GM10266 (cell line): ENCODE measurements at regions not wholly inside any gene's neighbourhood (a gene's known extent, or its start where the extent isn't known, plus 50 kb on each side); places are given as distances from the start of the nearest gene placed in this dataset.
"Not testable (repeated sequence)": the region's sequence is repeated elsewhere in the genome, so short reads cannot be mapped to it uniquely, and the experiment has no call there.

Source experiments
- DNase-seq: peaks from one replicate; pipeline ENCODE4 v3.0.0; 2012; ENCODE audit errors: extremely low spot score
- CTCF ChIP-seq: IDR thresholded peaks from 2 replicates; pipeline ENCODE4 v1.5.1; 2012; ENCODE audit warnings: mild to moderate bottlenecking, low read depth; ENCODE audit not compliant: control insufficient read depth, insufficient read depth; ENCODE audit errors: missing control alignments

GRCh38 chr2:66110086-66110485, 324.8 kb upstream of the MEIS1 start:
- no peak for DNase-seq
- no peak for TF ChIP-seq CTCF

DNA sequence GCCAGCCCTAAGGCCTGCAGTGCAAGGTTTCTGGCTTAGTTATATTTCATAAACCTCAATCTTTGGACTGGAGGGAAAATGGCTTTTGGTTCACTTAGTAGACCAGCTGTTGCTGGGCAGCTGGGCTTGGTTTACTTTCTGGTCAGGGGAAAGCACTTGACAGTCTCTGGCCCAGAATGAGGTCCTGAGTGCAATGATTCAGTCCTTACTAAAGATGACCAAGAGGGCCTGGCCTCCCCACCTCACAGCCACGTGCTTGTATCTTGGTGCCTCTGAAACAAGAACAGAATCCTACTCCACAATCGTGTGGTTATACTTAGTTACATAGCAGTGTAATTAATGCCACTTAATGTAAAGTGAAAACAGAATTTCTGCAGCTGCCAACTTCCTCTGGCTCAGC, 325.5 kb upstream of the MEIS1 start:
- no peak for DNase-seq

DNA sequence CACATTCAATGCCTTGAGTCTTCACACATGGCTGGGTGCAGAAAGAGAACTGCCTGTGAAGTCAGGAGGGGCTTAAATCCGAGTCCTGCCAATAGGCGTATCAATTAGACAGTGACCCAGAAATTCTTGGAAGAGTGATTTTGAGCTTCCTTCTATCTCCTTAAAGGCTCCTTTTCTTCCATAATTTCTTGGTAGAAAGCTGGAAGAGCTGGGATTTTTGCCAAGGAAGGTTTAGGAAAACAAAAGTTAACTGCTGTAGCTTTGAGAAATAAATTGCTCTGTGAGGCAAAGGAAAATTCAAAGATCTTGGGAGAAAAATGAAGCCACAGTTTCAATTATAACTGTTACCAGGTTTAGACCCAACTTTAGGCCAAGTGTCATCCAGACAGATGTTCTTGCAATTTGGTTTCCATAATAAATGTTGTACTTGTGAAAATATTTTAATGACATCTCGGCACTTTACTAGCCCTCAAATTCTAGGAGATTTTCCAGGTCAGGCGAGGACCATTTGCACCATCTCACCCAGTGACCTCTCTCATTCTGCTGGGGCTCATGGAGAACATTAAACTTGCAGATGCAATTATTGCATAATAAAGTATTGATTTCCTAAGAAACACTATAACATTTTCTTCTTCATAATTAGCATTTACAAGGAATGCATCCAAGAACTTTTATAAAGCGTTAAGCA, 329.7 kb upstream of the MEIS1 start:
- no peak for DNase-seq
- no peak for TF ChIP-seq CTCF

More for the DNA sequence above, 325.5 kb upstream of the MEIS1 start:
- TF ChIP-seq CTCF = no peak

GRCh38 chr2:66103581-66103980, 331.3 kb upstream of the MEIS1 start:
- DNase-seq = no peak

DNA sequence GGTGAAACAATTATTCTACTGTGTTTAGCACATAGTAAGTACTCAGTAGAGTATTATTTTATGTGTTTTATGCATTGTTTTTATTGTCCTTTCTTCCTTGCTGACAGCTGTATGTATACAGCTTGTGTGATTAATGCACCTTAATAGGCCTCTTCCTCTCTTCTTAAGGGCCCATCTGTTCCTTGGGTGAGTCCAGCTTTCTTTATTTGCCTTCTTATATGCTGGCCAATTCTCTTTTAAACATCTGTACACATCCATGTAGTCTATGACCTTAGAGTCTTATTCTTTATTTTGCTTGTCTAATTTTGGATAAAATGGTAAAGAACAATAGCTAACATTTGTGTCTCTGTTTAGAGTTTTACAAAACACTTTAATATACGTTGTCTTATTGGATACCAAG, 333.7 kb upstream of the MEIS1 start:
- no peak for DNase-seq
- no peak for TF ChIP-seq CTCF

More at GRCh38 chr2:66103581-66103980, 331.3 kb upstream of the MEIS1 start:
- no peak for TF ChIP-seq CTCF

DNA sequence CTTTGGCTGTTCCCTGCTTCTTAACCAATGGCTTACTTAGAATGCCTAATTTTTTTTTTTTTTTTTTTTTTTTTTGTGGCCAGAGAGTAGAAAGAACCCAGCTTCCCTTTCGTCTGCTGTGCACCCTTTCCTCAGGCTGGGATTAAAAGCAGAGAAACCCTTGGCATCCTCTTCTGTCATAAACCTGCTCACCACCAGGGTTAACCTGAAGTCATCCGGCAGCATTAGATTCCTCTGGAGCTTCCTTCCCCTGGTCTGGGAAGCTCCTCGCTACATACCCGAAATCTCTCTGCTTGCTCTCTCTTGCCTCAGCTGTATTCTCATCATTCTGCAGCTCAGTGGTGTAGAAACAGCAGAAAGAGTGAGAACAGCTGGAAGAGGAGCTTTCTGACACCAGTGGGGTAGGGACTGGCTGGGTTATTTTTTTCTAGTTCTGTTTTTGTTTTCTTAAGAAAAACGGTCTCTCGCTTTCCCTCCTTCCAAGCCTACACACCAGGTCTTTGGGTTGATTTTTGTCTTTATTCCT, 339.0 kb upstream of the MEIS1 start:
- DNase-seq = no peak
- TF ChIP-seq CTCF = no peak

GRCh38 chr2:66094689-66095088, 340.2 kb upstream of the MEIS1 start:
- DNase-seq = not testable (repeated sequence)
